Calu3 (cell line): ENCODE measurements at regions not wholly inside any gene's neighbourhood (a gene's known extent, or its start where the extent isn't known, plus 50 kb on each side); places are given as distances from the start of the nearest gene placed in this dataset.
A peak's percentile ranks its signal among the peaks of the same experiment; 100 is the strongest.

ENCODE experiments used
- BruUV-seq: library from RNA; stranded (reverse); fragments of 400-500 nt; replicated peaks from 2 replicates; lab custom pipeline; 2021; lab: Mats Ljungman, UMichigan
- CTCF ChIA-PET: fragments of 300-600 bp; sonication (Branson Sonifier 250); formaldehyde crosslinking; loops from one replicate; lab custom pipeline; 2022; ENCODE audit warnings: antibody characterized with exemption; lab: Charles Lee
- DNase-seq: peaks from one replicate; pipeline ENCODE4 v3.0.0; 2022
- H3K27ac Mint-ChIP-seq: one replicate; pipeline ENCODE4 v1.8.0; 2022; ENCODE audit warnings: mixed read lengths; ENCODE audit not compliant: unreplicated experiment
- H3K27me3 Mint-ChIP-seq: one replicate; pipeline ENCODE4 v1.8.0; 2022; ENCODE audit warnings: mixed read lengths; ENCODE audit not compliant: unreplicated experiment
- H3K36me3 Mint-ChIP-seq: one replicate; pipeline ENCODE4 v1.8.0; 2022; ENCODE audit warnings: mild to moderate bottlenecking, moderate library complexity, mixed read lengths; ENCODE audit not compliant: insufficient read depth, unreplicated experiment
- H3K4me1 Mint-ChIP-seq: one replicate; pipeline ENCODE4 v1.8.0; 2022; ENCODE audit warnings: mild to moderate bottlenecking, low read depth, mixed read lengths; ENCODE audit not compliant: unreplicated experiment
- H3K4me3 Mint-ChIP-seq: one replicate; pipeline ENCODE4 v1.8.0; 2022; ENCODE audit warnings: mild to moderate bottlenecking, low read depth, moderate library complexity, mixed read lengths; ENCODE audit not compliant: unreplicated experiment
- H3K9me3 Mint-ChIP-seq: one replicate; pipeline ENCODE4 v1.8.0; 2022; ENCODE audit warnings: low read depth, mixed read lengths; ENCODE audit not compliant: unreplicated experiment
- intact Hi-C: fragments of 100-400 bp; cut with micrococcal nuclease; formaldehyde crosslinking; loops from one replicate; pipeline ENCODE4 v1.10.0; 2022; ENCODE audit not compliant: unreplicated experiment
- TF ChIP-seq, protein P1 (sequence below): fragments of 200-600 bp; IDR thresholded peaks from one replicate; pipeline ENCODE4 v1.8.0; 2022; ENCODE audit warnings: antibody characterized with exemption; ENCODE audit not compliant: unreplicated experiment

DNA sequence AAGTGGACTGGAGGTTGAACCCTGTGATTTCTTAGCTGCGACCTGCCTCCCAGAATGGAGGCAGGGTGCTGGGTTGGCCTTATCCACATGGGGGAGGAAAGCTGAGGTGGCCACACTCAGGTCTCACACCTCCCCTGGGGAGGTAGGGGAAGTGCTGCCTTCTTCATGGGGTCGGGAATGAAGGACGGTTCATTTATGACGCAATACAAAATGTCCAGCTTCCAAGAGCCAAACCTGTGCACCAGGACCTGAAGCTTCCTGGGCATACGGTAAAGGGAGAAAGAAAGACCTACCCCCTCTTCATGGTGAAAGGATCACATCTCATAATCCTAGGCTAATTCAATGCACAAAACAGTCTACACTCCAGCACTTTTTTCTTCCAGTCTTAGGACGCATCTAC lies 150.6 kb upstream of the CDYL start:
- DNase-seq: no peak
- TF ChIP-seq, protein P1, sequence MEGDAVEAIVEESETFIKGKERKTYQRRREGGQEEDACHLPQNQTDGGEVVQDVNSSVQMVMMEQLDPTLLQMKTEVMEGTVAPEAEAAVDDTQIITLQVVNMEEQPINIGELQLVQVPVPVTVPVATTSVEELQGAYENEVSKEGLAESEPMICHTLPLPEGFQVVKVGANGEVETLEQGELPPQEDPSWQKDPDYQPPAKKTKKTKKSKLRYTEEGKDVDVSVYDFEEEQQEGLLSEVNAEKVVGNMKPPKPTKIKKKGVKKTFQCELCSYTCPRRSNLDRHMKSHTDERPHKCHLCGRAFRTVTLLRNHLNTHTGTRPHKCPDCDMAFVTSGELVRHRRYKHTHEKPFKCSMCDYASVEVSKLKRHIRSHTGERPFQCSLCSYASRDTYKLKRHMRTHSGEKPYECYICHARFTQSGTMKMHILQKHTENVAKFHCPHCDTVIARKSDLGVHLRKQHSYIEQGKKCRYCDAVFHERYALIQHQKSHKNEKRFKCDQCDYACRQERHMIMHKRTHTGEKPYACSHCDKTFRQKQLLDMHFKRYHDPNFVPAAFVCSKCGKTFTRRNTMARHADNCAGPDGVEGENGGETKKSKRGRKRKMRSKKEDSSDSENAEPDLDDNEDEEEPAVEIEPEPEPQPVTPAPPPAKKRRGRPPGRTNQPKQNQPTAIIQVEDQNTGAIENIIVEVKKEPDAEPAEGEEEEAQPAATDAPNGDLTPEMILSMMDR: no peak
- CTCF ChIA-PET: no interaction called here
- no peak overlapping the region for H3K27ac Mint-ChIP-seq
- H3K4me1 Mint-ChIP-seq: peaks cover 8% of the 10 kb centered on the region
- no peaks in the 10 kb centered on the region for H3K27me3 Mint-ChIP-seq
- H3K4me3 Mint-ChIP-seq: no peak overlapping the region
- BruUV-seq: no TSS peak
- peaks cover 3% of the 10 kb centered on the region for H3K9me3 Mint-ChIP-seq
- intact Hi-C loops: no loop called here
- no peaks in the 10 kb centered on the region for H3K36me3 Mint-ChIP-seq

DNA sequence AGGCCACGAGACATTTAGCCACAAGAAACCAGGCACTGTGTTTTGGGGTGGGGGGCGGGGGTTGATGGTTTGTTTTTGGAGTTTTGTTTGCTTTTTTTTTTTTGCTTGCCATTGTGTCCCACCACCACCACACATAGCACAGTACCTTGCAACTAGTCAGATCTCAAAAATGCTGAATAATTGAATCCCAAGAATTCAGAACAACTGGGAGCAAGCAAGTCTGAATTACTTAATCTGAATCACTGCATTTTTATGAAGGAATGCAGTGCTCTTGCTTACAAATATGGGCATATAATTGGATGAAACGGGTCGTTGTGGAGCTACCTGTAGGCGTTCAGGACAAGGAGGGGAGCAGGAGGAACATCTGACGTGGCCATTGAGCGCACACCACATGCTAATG lies 151.5 kb upstream of the CDYL start:
- H3K9me3 Mint-ChIP-seq: no peaks in the 10 kb centered on the region
- H3K36me3 Mint-ChIP-seq: no peaks in the 10 kb centered on the region
- no peaks in the 10 kb centered on the region for H3K27me3 Mint-ChIP-seq
- CTCF ChIA-PET: no interaction called here
- no peak for DNase-seq
- no TSS peak for BruUV-seq
- intact Hi-C loops: no loop called here
- H3K27ac Mint-ChIP-seq: no peak overlapping the region
- no peak overlapping the region for H3K4me3 Mint-ChIP-seq
- TF ChIP-seq, protein P1: no peak
- H3K4me1 Mint-ChIP-seq: peaks cover 16% of the 10 kb centered on the region

DNA sequence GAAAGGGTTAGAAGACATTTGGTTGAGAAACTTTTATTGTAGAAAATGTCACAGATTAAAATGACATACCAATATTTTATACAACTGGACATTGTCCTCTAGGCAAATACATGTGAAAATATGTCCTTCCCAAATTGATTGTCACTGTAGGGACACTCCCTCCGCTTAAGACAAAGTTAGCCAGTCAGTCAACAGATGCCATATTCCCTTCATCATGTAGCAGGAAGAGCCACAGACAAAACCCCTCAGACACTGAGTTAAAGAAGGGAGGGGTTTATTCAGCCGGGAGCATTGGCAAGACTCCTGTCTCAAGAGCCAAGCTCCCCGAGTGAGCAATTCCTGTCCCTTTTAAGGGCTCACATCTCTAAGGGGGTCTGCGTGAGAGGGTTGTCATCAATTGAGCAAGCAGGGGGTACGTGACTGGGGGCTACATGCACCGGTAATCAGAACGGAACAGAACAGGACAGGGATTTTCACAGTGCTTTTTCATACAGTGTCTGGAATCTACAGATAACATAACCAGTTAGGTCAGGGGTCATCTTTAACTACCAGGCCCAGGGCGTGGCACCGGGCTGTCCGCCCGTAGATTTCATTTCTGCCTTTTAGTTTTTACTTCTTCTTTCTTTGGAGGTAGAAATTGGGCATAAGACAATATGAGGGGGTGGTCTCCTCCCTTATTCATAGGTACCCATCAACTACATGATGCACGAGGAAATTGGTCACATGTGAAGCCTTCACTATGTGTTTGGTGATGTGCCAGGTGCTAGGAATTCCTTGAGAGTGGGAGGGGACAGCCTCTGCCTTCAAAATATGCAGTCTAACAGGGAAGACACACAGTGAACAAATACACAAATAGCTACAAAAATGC lies 155.7 kb upstream of the CDYL start:
- TF ChIP-seq, protein P1: no peak
- Mint-ChIP-seq H3K9me3 (no peaks in the 10 kb centered on the region), H3K27me3 (no peaks in the 10 kb centered on the region), H3K36me3 (no peaks in the 10 kb centered on the region), H3K27ac (peak overlapping the region; percentile 21), H3K4me3 (no peak overlapping the region), H3K4me1 (peaks cover 16% of the 10 kb centered on the region)
- CTCF ChIA-PET: interaction anchor here (0.5 kb wide), 1 partner anchor 296 kb away, joined by 6 read pairs; no protein-coding TSS in a partner anchor
- BruUV-seq: no TSS peak
- intact Hi-C loops: no loop called here
- DNase-seq: no peak

DNA sequence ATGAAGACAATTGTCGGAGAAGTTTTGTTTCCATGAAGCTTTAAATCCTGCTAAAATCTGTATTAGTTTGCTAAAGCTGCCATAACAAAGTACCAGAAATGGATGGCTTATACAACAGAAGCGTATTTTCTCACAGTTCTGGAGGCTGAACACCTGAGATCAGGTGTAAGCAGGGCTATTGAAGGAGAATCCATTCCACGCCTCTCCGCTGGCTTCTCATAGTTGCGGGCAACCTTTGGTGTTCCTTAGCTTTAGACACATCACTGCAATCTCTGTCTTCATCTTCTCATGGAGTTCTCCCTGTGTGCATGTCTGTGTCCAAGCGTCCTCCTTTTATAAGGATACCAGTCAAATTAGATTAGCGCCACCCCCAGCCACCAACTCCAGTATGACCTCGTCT lies 159.9 kb upstream of the CDYL start:
- no TSS peak for BruUV-seq
- Mint-ChIP-seq H3K4me1 (peaks cover 15% of the 10 kb centered on the region), H3K36me3 (no peaks in the 10 kb centered on the region), H3K9me3 (peaks cover 4% of the 10 kb centered on the region), H3K27ac (no peak overlapping the region), H3K4me3 (no peak overlapping the region), H3K27me3 (peaks cover 29% of the 10 kb centered on the region)
- CTCF ChIA-PET: no interaction called here
- TF ChIP-seq, protein P1: no peak
- DNase-seq: no peak
- intact Hi-C loops: no loop called here
